GM12872 (cell line): ENCODE measurements at regions not wholly inside any gene's neighbourhood (a gene's known extent, or its start where the extent isn't known, plus 50 kb on each side); places are given as distances from the start of the nearest gene placed in this dataset.

ENCODE experiments used
- CTCF ChIP-seq: IDR thresholded peaks from 3 replicates; pipeline ENCODE4 v1.5.1; 2011; ENCODE audit warnings: low read depth, mild to moderate bottlenecking, low read length, moderate library complexity; ENCODE audit not compliant: insufficient read depth

GRCh38 chr2:215861607-215862350 is 151.6 kb downstream of the MREG start:
- TF ChIP-seq CTCF: no peak

GRCh38 chr2:215856080-215856479 is 157.3 kb downstream of the MREG start:
- no peak for TF ChIP-seq CTCF

- no peak for TF ChIP-seq CTCF
Measured at GRCh38 chr2:215854008-215854407, 159.3 kb downstream of the MREG start.

- no peak for TF ChIP-seq CTCF
Measured at GRCh38 chr2:215851696-215852095, 161.7 kb downstream of the MREG start.

GRCh38 chr2:215851082-215851481 is 162.3 kb downstream of the MREG start:
- TF ChIP-seq CTCF: no peak

- TF ChIP-seq CTCF: no peak
Measured at GRCh38 chr2:215850380-215850779, 163.0 kb downstream of the MREG start.

- TF ChIP-seq CTCF: no peak
Measured at GRCh38 chr2:215849771-215850170, 163.6 kb downstream of the MREG start.
